ENCODE measurements at regions not wholly inside any gene's neighbourhood (a gene's known extent, or its start where the extent isn't known, plus 50 kb on each side); places are given as distances from the start of the nearest gene placed in this dataset.
"Not testable (repeated sequence)": the region's sequence is repeated elsewhere in the genome, so short reads cannot be mapped to it uniquely, and the experiment has no call there.

GRCh38 chr2:38483776-38484501, 106.9 kb upstream of the ATL2 start:
- no peak for DNase-seq (ENCODE audit: low read depth)

GRCh38 chr2:38482710-38483109, 105.6 kb upstream of the ATL2 start:
- DNase-seq (ENCODE audit: low read depth), result not testable (repeated sequence)

- DNase-seq (ENCODE audit: low read depth), result no peak
These were observed 103.5 kb upstream of the ATL2 start for GRCh38 chr2:38480617-38481016.

GRCh38 chr2:38477006-38477405, 99.9 kb upstream of the ATL2 start:
- DNase-seq (ENCODE audit: low read depth), result no peak

GRCh38 chr2:38475567-38475881, 98.5 kb upstream of the ATL2 start:
- no peak for DNase-seq (ENCODE audit: low read depth)

- DNase-seq (ENCODE audit: low read depth), result no peak
These were observed 97.9 kb upstream of the ATL2 start for GRCh38 chr2:38474715-38475566.

GRCh38 chr2:38474021-38474456, 97.0 kb upstream of the ATL2 start:
- no peak for DNase-seq (ENCODE audit: low read depth)

- no peak for DNase-seq (ENCODE audit: low read depth)
These were observed 96.4 kb upstream of the ATL2 start for GRCh38 chr2:38473333-38474005.

GRCh38 chr2:38470115-38470514, 93.0 kb upstream of the ATL2 start:
- DNase-seq (ENCODE audit: low read depth), result no peak

- DNase-seq (ENCODE audit: low read depth), result no peak
These were observed 90.8 kb upstream of the ATL2 start for GRCh38 chr2:38467768-38468455.

GRCh38 chr2:38466876-38467767, 90.0 kb upstream of the ATL2 start:
- DNase-seq (ENCODE audit: low read depth), result no peak

GRCh38 chr2:38466409-38466808, 89.3 kb upstream of the ATL2 start:
- DNase-seq (ENCODE audit: low read depth), result no peak

- DNase-seq (ENCODE audit: low read depth), result peak; percentile 1
These were observed 88.7 kb upstream of the ATL2 start for GRCh38 chr2:38465789-38466127.

GRCh38 chr2:38464971-38465788, 88.1 kb upstream of the ATL2 start:
- DNase-seq (ENCODE audit: low read depth), result no peak

- DNase-seq (ENCODE audit: low read depth), result no peak
These were observed 86.7 kb upstream of the ATL2 start for GRCh38 chr2:38463752-38464151.

- no peak for DNase-seq (ENCODE audit: low read depth)
These were observed 85.1 kb upstream of the ATL2 start for GRCh38 chr2:38462121-38462661.

GRCh38 chr2:38461470-38461869, 84.4 kb upstream of the ATL2 start:
- no peak for DNase-seq (ENCODE audit: low read depth)

GRCh38 chr2:38460313-38460712, 83.2 kb upstream of the ATL2 start:
- DNase-seq (ENCODE audit: low read depth), result no peak

- DNase-seq (ENCODE audit: low read depth), result no peak
These were observed 77.0 kb upstream of the ATL2 start for GRCh38 chr2:38454081-38454480.

GRCh38 chr2:38451778-38452177, 74.7 kb upstream of the ATL2 start:
- not testable (repeated sequence) for DNase-seq (ENCODE audit: low read depth)

Measured in stimulated activated CD4-positive, alpha-beta T cell treated with anti-CD3 and anti-CD28 coated beads, Interleukin-2, amount 100 ng/mL, for 4 hours (primary cell).